ENCODE measurements at regions not wholly inside any gene's neighbourhood (a gene's known extent, or its start where the extent isn't known, plus 50 kb on each side); places are given as distances from the start of the nearest gene placed in this dataset.
"Not testable (repeated sequence)": the region's sequence is repeated elsewhere in the genome, so short reads cannot be mapped to it uniquely, and the experiment has no call there.

DNA sequence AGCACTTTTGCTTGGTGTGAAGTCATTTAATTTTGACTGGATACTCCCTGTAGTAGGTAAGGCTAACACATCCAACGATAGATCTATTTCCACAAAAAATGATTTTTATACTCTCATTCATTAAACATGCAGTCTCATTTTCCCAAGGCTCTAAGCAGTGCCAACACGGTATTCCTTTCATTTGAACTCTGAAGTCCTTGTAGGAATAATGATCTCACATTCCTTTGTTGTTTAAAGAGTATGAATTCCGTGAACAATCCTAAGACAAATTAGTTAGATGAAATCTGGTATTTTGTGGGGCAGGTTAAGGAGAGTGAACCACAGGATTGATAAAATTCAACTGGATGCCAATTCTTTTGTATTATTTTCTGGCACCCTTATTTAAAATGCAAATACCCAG lies 66.6 kb downstream of the LACC1 start:
- no peak for DNase-seq (ENCODE audit: low read depth)

DNA sequence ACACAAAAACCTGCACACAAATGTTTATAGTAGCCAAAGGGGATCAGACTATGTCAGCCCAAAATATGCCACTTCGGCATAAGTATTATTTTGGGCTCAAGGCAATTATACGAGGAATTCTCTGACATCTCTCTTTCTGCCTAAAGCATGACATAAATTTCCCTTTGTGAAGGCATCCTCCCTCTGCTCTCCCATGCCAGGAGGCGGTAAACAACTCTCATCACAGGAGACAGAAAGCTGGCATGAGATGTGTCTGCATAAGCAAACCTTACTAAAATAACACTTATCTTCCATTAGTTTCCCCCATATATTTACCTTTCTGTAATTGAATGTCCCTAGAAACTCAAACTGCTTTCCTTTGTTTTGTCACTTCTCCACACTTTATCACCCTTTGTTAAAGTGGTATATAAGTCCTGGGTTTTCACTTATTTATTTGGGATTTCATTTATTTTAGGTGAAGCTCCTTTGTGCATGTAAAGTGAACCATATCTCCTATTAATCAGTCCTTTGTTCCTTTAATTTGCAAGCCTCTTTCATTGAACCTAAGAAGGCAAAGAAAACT lies 68.3 kb downstream of the LACC1 start:
- no peak for DNase-seq (ENCODE audit: low read depth)

DNA sequence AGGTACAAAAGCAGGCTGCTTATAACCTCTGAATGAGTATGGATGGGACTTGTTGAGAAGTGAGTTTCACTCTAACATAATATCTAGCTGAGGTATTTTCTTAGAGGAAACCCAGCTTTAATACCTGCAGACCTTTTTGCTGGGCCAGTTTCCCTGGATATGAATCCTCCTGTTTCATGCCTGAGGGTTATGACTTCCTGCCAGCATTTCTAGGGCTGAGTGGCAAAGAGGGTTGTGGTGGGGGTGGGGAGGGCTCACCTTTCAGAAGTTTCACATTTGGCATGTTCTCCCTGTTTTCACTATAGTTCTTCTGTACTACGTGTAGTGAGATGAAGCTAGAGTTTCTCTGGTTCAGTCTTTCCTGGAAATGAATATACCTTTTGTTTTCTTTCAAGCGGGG lies 73.7 kb downstream of the LACC1 start:
- no peak for DNase-seq (ENCODE audit: low read depth)

DNA sequence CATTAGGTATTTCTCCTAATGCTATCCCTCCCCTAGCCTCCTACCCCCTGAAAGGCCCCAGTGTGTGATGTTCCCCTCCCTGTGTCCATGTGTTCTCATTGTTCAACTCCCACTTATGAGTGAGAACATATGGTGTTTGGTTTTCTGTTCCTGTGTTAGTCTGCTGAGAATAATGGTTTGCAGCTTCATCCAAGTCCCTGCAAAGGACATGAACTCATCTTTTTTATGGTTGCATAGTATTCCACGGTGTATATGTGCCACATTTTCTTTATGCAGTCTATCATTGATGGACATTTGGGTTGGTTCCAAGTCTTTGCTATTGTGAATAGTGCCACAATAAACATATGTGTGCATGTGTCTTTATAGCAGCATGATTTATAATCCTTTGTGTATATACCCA lies 77.3 kb downstream of the LACC1 start:
- DNase-seq (ENCODE audit: low read depth), result not testable (repeated sequence)

DNA sequence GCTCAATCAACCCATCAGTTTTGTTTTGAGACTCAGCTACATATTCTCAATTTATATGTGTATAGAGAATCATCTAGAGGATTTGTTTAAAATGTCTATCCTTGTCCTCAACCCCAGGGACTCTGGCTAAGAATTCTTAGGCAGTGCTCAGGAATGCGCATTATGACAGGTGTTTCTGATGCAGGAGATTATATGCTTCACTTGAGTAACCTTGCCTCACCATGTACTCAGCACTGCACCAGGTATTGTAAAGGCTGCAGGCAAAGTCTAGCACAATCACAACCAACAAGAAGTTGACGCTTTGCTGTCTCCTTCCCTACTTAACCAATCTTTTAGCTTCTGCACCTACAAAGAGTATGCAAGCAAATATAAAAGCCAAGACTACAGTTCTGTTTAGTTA lies 79.6 kb downstream of the LACC1 start:
- no peak for DNase-seq (ENCODE audit: low read depth)

DNA sequence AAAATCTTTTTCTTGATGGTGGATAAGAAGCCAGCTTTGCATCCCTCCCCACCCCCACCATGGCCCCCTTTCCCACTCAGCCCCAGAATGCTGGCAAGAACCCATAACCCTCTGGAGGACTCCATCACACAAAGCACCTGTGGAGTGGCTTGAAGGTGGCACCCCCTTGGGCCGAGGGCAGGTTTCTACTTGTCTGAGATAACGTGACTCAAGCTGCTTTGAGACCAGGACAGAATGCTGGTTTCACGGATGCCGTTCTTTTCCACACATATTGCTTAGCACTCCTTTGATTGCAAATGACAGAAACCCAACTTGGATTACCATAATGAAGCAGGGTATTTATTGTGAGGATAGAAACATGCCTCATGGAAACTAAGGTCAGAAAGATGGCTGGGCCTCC lies 82.2 kb downstream of the LACC1 start:
- DNase-seq (ENCODE audit: low read depth), result no peak

DNA sequence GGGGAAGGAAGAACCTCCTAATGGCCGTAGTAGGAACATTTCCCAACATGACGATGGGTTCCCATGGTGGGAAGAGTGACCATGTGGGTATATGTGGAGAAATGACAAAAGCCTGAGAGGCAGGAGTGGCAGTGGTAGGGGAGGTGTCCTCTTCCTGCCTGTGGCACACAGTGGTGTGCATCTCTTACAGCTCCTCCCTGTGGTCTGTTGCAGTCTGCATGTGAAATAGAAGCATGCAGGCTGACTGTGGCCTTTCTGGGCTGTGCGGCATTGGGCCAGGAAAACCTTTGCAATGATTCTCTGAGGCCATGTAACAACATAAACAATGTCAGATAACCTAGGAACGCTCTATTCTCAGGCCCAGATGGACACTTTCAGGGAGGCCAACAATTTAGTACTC lies 84.0 kb downstream of the LACC1 start:
- no peak for DNase-seq (ENCODE audit: low read depth)

DNA sequence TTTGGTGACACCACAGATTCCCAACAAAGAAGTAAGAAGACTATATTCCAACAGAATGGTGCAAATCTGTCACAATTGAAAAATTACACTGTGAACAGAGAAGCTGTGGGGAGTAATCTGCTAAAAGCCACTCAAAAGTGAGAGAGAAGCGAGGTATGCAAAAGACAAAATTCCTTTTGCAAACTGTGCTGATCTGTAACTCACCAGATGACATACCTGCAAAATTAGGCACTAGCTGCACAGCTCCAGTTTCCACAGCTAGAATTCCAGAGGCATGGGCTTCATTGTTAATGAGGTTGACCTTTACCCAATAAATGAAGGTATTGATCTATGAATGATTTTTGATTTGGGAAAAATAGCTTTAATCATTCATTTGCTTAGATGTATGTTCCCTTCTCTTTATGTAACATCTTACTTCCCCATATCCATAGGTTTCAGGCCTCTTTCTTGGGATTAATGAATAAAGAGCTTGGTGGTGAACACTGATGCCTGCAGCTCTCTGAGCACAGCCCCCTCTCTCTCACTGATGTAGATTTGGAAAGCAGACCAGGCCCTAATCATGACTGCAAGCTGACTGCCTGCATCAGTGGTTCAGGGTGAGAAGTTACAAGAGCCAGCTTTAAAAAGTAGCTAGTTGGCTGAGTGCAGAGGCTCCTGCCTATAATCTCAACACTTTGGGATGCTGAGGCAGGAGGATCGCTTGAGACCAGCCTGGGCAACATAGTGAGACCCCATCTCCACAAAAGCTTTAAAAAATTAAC lies 85.2 kb downstream of the LACC1 start:
- no peak for DNase-seq (ENCODE audit: low read depth)

DNA sequence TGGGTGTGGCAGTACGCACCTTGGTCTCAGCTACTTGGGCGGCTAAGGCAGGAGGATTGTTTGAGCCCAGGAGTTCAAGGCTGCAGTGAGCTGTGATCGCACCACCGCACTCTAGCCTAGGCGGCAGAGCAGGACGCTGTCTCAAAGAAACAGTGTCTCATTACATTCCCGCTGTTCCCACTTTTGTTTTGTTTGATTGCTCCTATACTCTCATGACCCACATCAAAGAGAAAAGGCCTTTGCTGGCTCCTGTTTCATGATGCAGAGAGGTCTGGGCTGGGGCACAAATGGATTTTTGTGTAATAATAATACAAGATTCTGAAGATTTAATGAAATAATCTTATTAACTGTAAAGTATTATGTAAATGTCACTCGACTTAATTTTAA lies 85.7 kb downstream of the LACC1 start:
- no peak for DNase-seq (ENCODE audit: low read depth)

DNA sequence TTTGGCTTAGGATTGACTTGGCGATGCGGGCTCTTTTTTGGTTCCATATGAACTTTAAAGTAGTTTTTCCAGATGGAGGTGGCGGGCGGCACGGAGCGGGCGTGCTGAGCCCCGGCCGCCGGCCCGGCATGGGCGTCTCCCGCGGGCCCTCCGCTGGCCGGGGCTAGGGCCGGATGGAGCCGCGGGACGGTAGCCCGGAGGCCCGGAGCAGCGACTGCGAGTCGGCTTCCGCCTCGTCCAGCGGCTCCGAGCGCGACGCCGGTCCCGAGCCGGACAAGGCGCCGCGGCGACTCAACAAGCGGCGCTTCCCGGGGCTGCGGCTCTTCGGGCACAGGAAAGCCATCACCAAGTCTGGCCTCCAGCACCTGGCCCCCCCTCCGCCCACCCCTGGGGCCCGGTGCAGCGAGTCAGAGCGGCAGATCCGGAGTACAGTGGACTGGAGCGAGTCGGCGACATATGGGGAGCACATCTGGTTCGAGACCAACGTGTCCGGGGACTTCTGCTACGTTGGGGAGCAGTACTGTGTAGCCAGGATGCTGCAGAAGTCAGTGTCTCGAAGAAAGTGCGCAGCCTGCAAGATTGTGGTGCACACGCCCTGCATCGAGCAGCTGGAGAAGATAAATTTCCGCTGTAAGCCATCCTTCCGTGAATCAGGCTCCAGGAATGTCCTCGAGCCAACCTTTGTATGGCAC lies 88.7 kb downstream of the LACC1 start:
- not testable (repeated sequence) for DNase-seq (ENCODE audit: low read depth)

DNA sequence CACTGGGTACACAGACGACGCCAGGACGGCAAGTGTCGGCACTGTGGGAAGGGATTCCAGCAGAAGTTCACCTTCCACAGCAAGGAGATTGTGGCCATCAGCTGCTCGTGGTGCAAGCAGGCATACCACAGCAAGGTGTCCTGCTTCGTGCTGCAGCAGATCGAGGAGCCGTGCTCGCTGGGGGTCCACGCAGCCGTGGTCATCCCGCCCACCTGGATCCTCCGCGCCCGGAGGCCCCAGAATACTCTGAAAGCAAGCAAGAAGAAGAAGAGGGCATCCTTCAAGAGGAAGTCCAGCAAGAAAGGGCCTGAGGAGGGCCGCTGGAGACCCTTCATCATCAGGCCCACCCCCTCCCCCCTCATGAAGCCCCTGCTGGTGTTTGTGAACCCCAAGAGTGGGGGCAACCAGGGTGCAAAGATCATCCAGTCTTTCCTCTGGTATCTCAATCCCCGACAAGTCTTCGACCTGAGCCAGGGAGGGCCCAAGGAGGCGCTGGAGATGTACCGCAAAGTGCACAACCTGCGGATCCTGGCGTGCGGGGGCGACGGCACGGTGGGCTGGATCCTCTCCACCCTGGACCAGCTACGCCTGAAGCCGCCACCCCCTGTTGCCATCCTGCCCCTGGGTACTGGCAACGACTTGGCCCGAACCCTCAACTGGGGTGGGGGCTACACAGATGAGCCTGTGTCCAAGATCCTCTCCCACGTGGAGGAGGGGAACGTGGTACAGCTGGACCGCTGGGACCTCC lies 89.4 kb downstream of the LACC1 start:
- not testable (repeated sequence) for DNase-seq (ENCODE audit: low read depth)

DNA sequence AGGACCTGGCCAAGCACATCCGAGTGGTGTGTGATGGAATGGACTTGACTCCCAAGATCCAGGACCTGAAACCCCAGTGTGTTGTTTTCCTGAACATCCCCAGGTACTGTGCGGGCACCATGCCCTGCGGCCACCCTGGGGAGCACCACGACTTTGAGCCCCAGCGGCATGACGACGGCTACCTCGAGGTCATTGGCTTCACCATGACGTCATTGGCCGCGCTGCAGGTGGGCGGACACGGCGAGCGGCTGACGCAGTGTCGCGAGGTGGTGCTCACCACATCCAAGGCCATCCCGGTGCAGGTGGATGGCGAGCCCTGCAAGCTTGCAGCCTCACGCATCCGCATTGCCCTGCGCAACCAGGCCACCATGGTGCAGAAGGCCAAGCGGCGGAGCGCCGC lies 90.2 kb downstream of the LACC1 start:
- DNase-seq (ENCODE audit: low read depth), result not testable (repeated sequence)

DNA sequence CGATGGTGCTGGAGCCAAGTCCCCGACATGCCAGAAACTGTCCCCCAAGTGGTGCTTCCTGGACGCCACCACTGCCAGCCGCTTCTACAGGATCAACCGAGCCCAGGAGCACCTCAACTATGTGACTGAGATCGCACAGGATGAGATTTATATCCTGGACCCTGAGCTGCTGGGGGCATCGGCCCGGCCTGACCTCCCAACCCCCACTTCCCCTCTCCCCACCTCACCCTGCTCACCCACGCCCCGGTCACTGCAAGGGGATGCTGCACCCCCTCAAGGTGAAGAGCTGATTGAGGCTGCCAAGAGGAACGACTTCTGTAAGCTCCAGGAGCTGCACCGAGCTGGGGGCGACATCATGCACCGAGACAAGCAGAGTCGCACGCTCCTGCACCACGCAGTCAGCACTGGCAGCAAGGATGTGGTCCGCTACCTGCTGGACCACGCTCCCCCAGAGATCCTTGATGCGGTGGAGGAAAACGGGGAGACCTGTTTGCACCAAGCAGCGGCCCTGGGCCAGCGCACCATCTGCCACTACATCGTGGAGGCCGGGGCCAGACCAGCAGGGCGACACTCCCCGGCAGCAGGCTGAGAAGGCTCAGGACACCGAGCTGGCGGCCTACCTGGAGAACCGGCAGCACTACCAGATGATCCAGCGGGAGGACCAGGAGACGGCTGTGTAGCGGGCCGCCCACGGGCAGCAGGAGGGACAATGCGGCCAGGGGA lies 91.0 kb downstream of the LACC1 start:
- not testable (repeated sequence) for DNase-seq (ENCODE audit: low read depth)

DNA sequence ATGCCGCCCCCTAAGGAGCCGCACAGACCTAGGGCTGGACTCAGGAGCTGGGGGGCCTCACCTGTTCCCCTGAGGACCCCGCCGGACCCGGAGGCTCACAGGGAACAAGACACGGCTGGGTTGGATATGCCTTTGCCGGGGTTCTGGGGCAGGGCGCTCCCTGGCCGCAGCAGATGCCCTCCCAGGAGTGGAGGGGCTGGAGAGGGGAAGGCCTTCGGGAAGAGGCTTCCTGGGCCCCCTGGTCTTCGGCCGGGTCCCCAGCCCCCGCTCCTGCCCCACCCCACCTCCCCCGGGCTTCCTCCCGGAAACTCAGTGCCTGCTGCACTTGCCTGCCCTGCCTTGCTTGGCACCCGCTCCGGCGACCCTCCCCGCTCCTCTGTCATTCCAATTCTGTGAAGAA lies 91.6 kb downstream of the LACC1 start:
- not testable (repeated sequence) for DNase-seq (ENCODE audit: low read depth)

DNA sequence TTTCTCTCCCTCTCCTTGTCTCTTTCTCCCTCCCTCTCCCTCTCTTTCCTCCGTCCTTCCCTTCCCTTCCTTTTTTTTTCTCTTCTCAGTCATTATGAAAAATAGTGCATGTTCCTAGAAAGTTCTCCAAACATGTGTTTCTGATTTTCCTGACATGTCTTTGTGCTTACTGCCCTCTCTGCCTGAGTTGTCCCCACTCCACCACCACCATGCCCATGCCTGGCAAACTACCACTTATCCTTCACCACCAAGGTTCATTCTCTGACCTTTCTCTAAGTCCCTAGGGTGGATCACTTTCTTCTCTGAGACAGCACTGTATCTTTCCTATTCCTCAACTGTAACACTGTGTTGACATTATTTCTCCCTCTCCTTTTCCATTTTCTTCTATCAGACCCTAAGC lies 98.2 kb downstream of the LACC1 start:
- no peak for DNase-seq (ENCODE audit: low read depth)

DNA sequence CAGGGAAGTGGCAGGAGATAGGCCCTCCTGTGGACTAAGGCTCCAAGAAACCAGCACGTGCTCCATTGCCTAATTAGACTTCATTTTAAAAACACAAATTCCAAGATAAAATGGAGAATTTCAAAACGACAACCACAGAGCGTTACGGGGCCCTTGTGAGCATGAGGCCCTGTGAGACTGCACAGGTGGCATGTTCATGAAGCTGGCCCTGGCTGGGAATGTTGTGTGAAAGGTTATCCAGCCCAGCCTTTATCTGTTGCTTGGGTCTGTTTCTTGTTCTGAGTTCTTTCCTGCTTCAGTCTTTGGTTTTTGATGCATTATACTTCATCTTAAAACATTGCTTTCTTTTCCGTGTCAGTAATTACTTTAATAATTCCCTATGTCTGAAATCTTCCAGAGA lies 99.0 kb downstream of the LACC1 start:
- no peak for DNase-seq (ENCODE audit: low read depth)

DNA sequence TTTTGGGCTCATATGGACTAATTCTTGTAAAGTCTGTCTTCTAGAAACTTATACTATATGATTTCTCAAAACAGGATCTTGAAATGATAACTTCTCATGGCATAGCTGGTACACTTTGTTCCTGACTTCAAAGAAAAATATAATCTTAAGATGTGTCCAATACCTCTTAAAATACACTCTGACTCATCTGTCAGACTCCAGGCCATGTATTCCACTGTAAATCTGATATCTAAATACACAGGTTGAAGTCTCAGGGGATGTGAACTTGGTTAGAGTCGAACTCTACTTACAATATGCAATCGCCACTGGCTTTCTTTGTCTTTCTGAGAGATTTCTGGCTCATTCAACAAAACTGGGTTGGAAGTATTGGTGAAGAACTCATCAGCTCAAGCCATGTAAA lies 99.8 kb downstream of the LACC1 start:
- DNase-seq (ENCODE audit: low read depth), result no peak

DNA sequence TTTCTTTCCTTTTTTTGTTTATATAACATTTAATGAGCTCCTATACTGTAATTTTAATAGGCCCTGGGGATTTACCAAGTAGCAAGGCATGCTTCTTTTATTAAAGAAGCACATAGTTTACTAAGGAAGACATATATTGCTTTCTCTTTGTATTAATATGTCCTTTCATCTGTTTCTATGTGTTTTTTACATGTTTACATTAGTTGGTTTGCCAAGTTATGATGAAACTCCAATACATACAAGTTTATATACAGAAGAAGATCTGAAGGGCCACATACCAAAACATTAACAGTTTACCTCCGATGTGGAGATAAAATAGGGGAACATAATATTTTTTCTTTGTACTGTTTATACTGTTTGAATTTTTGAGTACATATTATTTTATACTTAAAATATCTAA lies 100.9 kb downstream of the LACC1 start:
- no peak for DNase-seq (ENCODE audit: low read depth)

DNA sequence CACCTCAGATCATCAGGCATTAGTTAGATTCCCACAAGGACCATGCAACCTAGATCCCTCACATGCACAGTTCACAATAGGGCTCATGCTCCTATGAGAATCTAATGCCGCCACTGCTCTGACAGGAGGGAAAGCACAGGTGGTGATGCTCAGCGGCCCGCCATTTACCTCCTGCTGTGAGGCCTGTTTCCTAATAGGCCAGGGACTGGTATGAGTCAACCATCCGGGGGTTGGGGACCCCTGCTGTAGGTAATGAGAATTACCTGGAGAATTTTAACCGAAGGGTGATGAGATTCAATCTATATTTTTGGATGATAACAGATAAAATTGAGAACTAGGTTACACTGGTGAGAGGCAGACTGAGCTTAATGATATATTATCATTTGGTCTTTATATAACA lies 101.4 kb downstream of the LACC1 start:
- no peak for DNase-seq (ENCODE audit: low read depth)

DNA sequence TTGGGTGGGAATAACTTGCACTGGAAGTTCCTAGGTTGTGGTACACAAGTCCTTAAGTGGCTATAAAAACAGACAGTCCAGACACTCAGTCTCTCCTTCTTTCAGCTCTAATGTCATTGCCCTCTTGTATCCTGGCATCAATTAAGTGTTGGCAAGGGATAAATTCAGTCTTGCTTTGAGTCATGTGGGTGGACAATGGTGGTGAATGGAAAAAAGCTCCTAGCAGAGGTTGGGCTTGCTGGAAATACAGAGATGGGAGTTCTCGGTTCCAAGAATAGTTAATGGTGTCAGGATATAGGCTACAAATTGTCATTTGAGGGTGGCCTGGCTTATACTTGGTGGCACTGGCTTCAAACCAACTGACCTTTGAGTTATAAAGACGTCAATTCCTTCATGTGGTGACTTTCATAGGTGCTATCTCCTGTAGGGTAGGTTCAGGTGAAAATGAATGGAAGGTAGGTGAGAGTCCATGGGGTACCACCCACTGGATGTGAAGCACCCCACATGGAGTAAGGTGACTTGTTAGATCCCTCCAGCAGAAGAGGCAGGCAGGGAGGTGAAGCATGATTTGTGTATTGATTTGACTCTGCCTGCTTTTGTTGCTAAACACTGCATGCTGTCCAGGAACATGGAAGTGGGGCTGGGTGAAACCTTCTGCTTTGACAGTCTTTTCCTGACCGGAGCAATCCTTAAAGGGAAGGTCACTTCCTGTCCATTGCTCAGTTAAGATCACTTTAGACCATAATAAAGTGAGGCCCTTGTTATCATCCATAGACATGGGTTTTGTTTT lies 102.0 kb downstream of the LACC1 start:
- no peak for DNase-seq (ENCODE audit: low read depth)

DNA sequence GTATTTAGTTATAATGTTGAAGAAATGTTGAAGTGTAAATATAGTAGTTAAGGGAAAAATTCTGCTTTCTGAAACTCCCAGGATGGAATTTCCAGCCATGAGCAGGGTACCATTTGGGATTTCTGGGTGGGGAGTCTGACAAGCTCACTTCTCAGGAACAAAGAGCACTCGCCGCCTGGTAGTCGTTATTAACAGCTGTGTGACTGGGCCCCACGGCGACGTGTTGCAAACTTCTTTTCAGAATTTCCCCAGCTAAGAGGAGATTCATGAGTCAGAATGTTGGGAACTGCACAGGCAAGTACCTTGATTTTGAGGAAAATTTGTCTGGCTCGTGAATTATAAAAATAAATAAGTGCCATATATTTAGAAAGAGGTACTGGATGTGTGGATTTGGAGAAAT lies 103.7 kb downstream of the LACC1 start:
- DNase-seq (ENCODE audit: low read depth), result no peak
